ENCODE measurements at regions not wholly inside any gene's neighbourhood (a gene's known extent, or its start where the extent isn't known, plus 50 kb on each side); places are given as distances from the start of the nearest gene placed in this dataset.

- TF ChIP-seq RAD21 (IDR thresholded peaks at IDR 0.05 in 1 of 2, conservative IDR thresholded peaks at IDR 0.05 in 1 of 2; ENCODE audit: low read depth in 2 of 2, low read length in 2 of 2), result no peak
- no peak for TF ChIP-seq PHF8 (conservative IDR thresholded peaks at IDR 0.05; ENCODE audit: low read depth, low read length)
- no peak for TF ChIP-seq TAF7 (optimal IDR thresholded peaks at IDR 0.05; ENCODE audit: borderline replicate concordance, low read depth, low read length)
- TF ChIP-seq SRF (IDR thresholded peaks at IDR 0.05; ENCODE audit: low read depth, low read length), result no peak
Observed at GRCh38 chr6:67563671-67564070, 1071.4 kb upstream of the ADGRB3 start (continued).

Data from H1 (cell line).